Muscle of back (tissue), 3 donors: ENCODE measurements at regions not wholly inside any gene's neighbourhood (a gene's known extent, or its start where the extent isn't known, plus 50 kb on each side); places are given as distances from the start of the nearest gene placed in this dataset.
A peak's percentile ranks its signal among the peaks of the same experiment; 100 is the strongest.

Source experiments
- DNase-seq, 3 donors: peaks; one replicate each; pipeline versions ENCODE4 v3.0.0 to v3.0.0-alpha.2; 2013

DNA sequence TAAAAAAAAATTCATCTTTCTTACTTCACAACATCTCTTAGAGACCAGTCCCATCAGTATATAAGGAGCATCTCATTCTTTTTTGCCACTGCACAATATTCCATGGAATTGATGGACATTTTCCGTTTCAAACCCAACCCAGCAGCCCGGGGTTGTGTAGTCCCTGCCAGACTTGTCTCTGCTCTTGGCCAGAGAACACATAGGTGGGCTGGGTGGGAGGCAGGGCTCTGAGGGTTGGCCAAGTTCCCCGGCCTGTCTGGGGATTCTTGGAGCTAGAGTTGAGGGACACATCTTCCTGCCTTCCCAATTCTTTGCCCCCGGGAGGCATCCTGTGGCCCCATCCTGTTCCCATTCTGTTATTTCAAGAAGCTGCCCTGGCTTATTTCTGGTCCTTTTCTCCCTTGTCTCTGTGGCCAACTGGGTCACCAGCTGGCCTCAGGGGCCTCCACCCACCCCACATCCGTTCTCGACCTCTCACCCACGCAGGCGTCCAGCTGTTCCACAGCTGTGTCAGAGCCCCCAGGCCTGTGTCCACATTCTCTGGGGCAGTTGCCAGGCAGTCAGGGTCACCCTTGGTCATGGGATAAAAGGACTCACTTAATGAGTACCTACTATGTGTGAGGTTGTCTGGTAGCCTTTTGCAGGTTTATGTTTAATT lies 52.0 kb upstream of the CCDC63 start:
- DNase-seq, result peak in 2 of 3 donors; percentile 16 to 38

DNA sequence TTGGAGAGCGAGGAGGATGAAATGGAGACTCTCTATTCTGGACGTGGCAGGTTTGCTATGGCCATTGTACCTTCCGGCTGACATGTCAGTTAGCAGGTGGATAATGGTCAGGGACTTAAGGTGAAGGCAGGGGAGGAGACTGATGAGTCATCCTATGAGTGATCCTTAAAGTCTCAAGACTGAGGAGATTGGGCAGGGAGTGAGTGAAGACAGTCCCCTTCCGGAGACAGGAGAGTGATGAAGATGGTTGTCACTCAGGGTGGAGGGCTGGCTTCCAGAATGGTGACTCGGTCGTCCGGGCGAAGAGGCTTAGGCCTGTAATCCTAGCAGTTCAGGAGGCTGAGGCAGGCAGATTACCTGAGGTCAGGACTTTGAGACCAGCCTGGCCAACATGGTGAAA lies 49.8 kb upstream of the CCDC63 start:
- DNase-seq, result no peak
